K562 (cell line): ENCODE measurements at regions not wholly inside any gene's neighbourhood (a gene's known extent, or its start where the extent isn't known, plus 50 kb on each side); places are given as distances from the start of the nearest gene placed in this dataset.

ENCODE experiments used
- BRF2 ChIP-seq: IDR thresholded peaks from 3 replicates; pipeline ENCODE4 v1.6.1; 2011; ENCODE audit warnings: borderline replicate concordance, mild to moderate bottlenecking; ENCODE audit not compliant: insufficient read length, insufficient read depth
- CTCF ChIP-seq, 3 experiments: IDR thresholded peaks in 2 of 3; conservative IDR thresholded peaks in 1 of 3; 2 replicates each; pipeline ENCODE4 v1.5.1; 2011 to 2012; ENCODE audit warnings: low read length in 3 of 3, mild to moderate bottlenecking in 3 of 3, control low read depth in 2 of 3, improper control_type of control experiment in 1 of 3, inconsistent platforms in 1 of 3, low read depth in 1 of 3, mixed read lengths in 1 of 3, moderate library complexity in 1 of 3; ENCODE audit not compliant: insufficient read depth in 2 of 3
- ELK1 ChIP-seq: sonication (generic); formaldehyde crosslinking; IDR thresholded peaks from 2 replicates; pipeline ENCODE4 v1.8.1; 2022; ENCODE audit warnings: missing genetic modification reagents
- JUND ChIP-seq, 2 experiments: IDR thresholded peaks; 2 replicates in 1 of 2; 3 replicates in 1 of 2; pipeline ENCODE4 v1.6.1; 2011; ENCODE audit warnings: borderline replicate concordance in 2 of 2, low read depth in 2 of 2, low read length in 2 of 2, improper control_type of control experiment in 1 of 2, missing biosample characterization in 1 of 2, missing genetic modification characterization in 1 of 2, missing genetic modification reagents in 1 of 2
- MTF1 ChIP-seq: fragments of 250-450 bp; sonication (Bioruptor Pico); IDR thresholded peaks from 2 replicates; pipeline ENCODE4 v1.9.0; 2021; ENCODE audit warnings: moderate library complexity, mild to moderate bottlenecking, inconsistent platforms, borderline replicate concordance
- NCOA4 ChIP-seq: fragments of 450-650 bp; IDR thresholded peaks from 2 replicates; pipeline ENCODE4 v1.6.1; 2018; ENCODE audit warnings: mild to moderate bottlenecking; ENCODE audit not compliant: partially characterized antibody
- NKRF ChIP-seq: fragments of 450-650 bp; IDR thresholded peaks from 2 replicates; pipeline ENCODE4 v1.6.1; 2016; ENCODE audit warnings: borderline replicate concordance
- RBFOX2 ChIP-seq: fragments of 200-400 bp; formaldehyde crosslinking; IDR thresholded peaks from 2 replicates; pipeline ENCODE4 v1.6.1; 2017; ENCODE audit warnings: low read depth, mild to moderate bottlenecking, low read length, moderate library complexity
- REST ChIP-seq, 2 experiments: fragments of 450-650 bp; formaldehyde crosslinking in 1 of 2; IDR thresholded peaks; 2 replicates each; pipeline versions ENCODE4 v1.4.0 to v1.6.1; 2014 to 2020; ENCODE audit warnings: mild to moderate bottlenecking in 2 of 2, borderline replicate concordance in 1 of 2, low read depth in 1 of 2
- SMARCE1 ChIP-seq: fragments of 450-650 bp; IDR thresholded peaks from 2 replicates; pipeline ENCODE4 v1.7.1; 2016; ENCODE audit warnings: mild to moderate bottlenecking
- USF2 ChIP-seq: sonication (generic); formaldehyde crosslinking; IDR thresholded peaks from 2 replicates; pipeline ENCODE4 v1.5.0; 2020; ENCODE audit warnings: missing genetic modification reagents
- ZBED1 ChIP-seq: IDR thresholded peaks from 2 replicates; pipeline ENCODE4 v1.6.1; 2014

GRCh38 chr16:66085651-66086050, 280.8 kb upstream of the CDH5 start:
- TF ChIP-seq RBFOX2 (no peak), SMARCE1 (no peak), ELK1 (CRISPR knock-in tag) (no peak), MTF1 (CRISPR knock-in tag) (no peak), CTCF (IDR thresholded peaks at IDR 0.05 in 2 of 3, conservative IDR thresholded peaks at IDR 0.05 in 1 of 3; ENCODE audit: insufficient read depth in 2 of 3, low read depth in 1 of 3, low read length in 3 of 3) (no peak), REST (IDR thresholded peaks at IDR 0.05; ENCODE audit: borderline replicate concordance) (no peak), REST (CRISPR knock-in tag; IDR thresholded peaks at IDR 0.05; ENCODE audit: low read depth) (no peak), JUND (IDR thresholded peaks at IDR 0.05; ENCODE audit: borderline replicate concordance, low read depth, low read length) (no peak), JUND (tag; IDR thresholded peaks at IDR 0.05; ENCODE audit: borderline replicate concordance, low read depth, low read length) (no peak), NKRF (no peak), NCOA4 (no peak), ZBED1 (no peak), BRF2 (no peak), USF2 (CRISPR knock-in tag) (no peak)
